Mucosa of rectum (tissue), 2 donors: ENCODE measurements at regions not wholly inside any gene's neighbourhood (a gene's known extent, or its start where the extent isn't known, plus 50 kb on each side); places are given as distances from the start of the nearest gene placed in this dataset.
A peak's percentile ranks its signal among the peaks of the same experiment; 100 is the strongest.

Experiments
- H3K27ac ChIP-seq, 2 donors: one replicate each; pipeline ENCODE4 v1.7.0; 2013; ENCODE audit warnings: inconsistent platforms in 2 of 2, low read depth in 2 of 2, low read length in 2 of 2
- H3K27me3 ChIP-seq, 2 donors: one replicate each; pipeline ENCODE4 v1.7.0; 2013; ENCODE audit warnings: low read length in 2 of 2; ENCODE audit not compliant: control insufficient read depth in 2 of 2, insufficient read depth in 2 of 2
- H3K36me3 ChIP-seq, 2 donors: one replicate each; pipeline ENCODE4 v1.7.0; 2013; ENCODE audit warnings: low read length in 2 of 2; ENCODE audit not compliant: control insufficient read depth in 2 of 2, insufficient read depth in 2 of 2
- H3K4me1 ChIP-seq, 2 donors: one replicate each; pipeline ENCODE4 v1.7.0; 2013; ENCODE audit warnings: low read length in 2 of 2, mild to moderate bottlenecking in 1 of 2; ENCODE audit not compliant: control insufficient read depth in 2 of 2, insufficient read depth in 2 of 2
- H3K4me3 ChIP-seq, 2 donors: one replicate each; pipeline ENCODE4 v1.7.0; 2013; ENCODE audit warnings: low read length in 2 of 2
- H3K9ac ChIP-seq, 2 donors: one replicate each; pipeline ENCODE4 v1.7.0; 2013; ENCODE audit warnings: low read length in 2 of 2, low read depth in 1 of 2, mild to moderate bottlenecking in 1 of 2
- H3K9me3 ChIP-seq, 2 donors: one replicate each; pipeline ENCODE4 v1.7.0; 2013; ENCODE audit warnings: low read length in 2 of 2; ENCODE audit not compliant: control insufficient read depth in 2 of 2
- donor health status: healthy.
- donor health status: Normal muscosa, but diverticular disease.

DNA sequence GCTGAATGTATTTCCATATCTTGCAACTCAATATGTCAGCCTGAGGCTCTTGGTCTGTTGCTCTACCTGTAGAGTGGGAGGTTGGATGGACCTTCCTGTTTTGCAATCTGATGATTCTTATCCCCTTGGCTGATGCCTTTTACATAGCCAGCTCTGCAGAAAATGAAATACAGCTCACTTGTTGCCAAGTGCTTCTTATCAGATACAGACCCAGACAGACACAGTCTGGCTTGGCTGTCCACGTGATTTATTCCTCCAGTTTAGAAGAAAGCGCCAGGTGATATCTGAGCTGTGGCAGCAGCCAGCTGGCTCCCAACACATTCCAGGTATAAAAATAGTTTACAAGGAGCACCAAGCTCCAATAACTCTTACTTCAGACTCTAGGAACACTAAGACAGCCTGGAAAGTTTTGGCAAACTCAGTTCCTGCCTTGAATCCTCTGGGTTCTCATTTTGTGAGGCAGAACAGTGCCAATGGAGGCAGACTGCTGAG lies 479.2 kb upstream of the USP24 start:
- Histone ChIP-seq H3K27ac (no peak overlapping the region), H3K4me1 (no peaks in the 10 kb centered on the region), H3K9me3 (no peaks in the 10 kb centered on the region), H3K36me3 (no peaks in the 10 kb centered on the region), H3K27me3 (no peaks in the 10 kb centered on the region), H3K9ac (no peak overlapping the region), H3K4me3 (no peak overlapping the region)

GRCh38 chr1:55692726-55693125 lies 477.6 kb upstream of the USP24 start:
- H3K4me1 ChIP-seq: no peaks in the 10 kb centered on the region
- no peaks in the 10 kb centered on the region for H3K36me3 ChIP-seq
- no peaks in the 10 kb centered on the region for H3K27me3 ChIP-seq
- no peak overlapping the region for H3K9ac ChIP-seq
- no peaks in the 10 kb centered on the region for H3K9me3 ChIP-seq
- no peak overlapping the region for H3K27ac ChIP-seq
- H3K4me3 ChIP-seq: no peak overlapping the region

DNA sequence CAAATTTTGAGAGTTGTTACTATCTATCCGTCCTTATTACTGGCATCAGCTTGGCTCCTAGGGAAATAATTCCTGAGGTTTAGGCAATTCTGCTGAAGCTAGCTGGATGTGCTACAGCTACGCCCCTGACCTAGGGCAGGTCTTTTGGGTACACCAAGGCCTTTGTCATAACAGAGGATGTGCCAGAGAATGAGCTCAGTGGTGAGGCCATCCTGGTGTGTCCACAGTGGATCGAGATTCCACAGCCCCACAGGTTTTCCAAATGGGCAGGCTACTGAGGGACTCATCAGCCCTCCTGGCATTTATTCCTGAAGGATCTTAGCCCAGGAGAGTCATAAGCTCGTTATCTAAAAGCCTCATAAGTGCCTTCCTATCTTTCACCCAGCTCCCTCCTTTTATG lies 475.2 kb upstream of the USP24 start:
- H3K36me3 ChIP-seq: no peaks in the 10 kb centered on the region
- H3K9me3 ChIP-seq: no peaks in the 10 kb centered on the region
- no peaks in the 10 kb centered on the region for H3K4me1 ChIP-seq
- H3K27me3 ChIP-seq: no peaks in the 10 kb centered on the region
- H3K27ac ChIP-seq: no peak overlapping the region
- no peak overlapping the region for H3K9ac ChIP-seq
- no peak overlapping the region for H3K4me3 ChIP-seq

DNA sequence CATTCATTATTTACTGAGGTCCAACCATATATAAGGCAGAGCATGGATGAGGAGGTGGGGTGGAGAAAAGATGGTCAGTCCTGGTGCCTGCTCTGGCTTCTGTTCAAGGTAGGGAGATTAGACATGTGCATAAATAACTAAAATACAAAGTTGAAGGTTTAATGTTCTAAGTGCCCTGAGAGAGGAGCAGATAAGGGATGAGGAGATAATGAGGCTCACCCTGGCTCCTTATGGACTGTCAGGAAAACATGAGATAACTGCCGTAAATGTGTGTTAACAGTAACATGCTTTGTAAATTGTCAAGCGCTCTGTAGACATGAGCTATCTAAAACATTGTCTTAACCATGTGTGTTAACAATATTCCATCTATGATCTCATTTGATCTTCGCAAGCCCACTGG lies 474.6 kb upstream of the USP24 start:
- Histone ChIP-seq H3K36me3 (no peaks in the 10 kb centered on the region), H3K27ac (no peak overlapping the region), H3K9me3 (no peaks in the 10 kb centered on the region), H3K4me3 (no peak overlapping the region), H3K27me3 (no peaks in the 10 kb centered on the region), H3K9ac (no peak overlapping the region), H3K4me1 (no peaks in the 10 kb centered on the region)

GRCh38 chr1:55685560-55685959 lies 470.4 kb upstream of the USP24 start:
- Histone ChIP-seq H3K27me3 (no peaks in the 10 kb centered on the region), H3K4me1 (no peaks in the 10 kb centered on the region), H3K27ac (no peak overlapping the region), H3K4me3 (no peak overlapping the region), H3K36me3 (no peaks in the 10 kb centered on the region), H3K9me3 (no peaks in the 10 kb centered on the region), H3K9ac (no peak overlapping the region)

DNA sequence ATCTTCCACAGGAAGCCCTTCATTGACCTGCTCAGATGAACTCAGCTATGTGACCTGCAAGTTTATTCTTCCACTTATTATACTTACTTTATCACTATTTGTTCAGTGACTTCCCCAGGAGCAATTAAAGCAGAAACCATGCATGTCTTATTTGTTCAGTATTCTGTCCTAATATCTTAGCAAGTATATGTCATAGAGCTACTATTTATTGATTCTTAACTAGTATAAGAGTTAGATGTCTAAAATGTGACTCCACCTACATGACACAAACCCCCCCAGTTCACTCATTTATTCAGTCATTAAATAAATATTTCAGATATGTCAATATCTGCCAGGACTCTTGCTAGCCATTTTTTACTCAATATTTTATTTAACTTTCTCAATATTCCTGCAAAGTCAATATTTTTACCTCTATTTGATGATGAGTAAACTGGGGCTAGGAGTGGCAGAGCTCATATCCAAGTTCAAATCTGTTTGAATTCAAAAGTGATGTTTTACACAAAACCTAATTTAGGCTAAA lies 469.0 kb upstream of the USP24 start:
- no peaks in the 10 kb centered on the region for H3K27me3 ChIP-seq

DNA sequence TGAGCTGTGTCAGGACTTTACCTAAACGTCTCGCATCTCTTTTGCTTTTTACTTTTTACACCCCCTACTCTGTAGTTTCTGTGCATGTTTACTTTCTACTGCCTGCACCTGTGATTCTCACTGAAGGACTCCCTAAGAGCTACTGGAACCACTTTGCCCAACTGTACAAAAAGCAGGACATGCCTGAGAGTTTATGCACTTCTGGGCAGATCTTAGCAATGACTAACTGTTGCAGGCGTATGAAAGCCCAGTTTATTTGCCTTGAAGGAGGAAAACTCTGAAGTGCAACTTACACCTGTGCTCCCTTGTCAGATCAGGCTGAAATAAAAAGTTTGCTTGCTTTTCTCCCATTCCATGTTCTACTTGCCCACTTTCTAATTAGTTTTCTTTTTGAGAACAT lies 467.0 kb upstream of the USP24 start:
- H3K9ac ChIP-seq: no peak overlapping the region
- H3K36me3 ChIP-seq: no peaks in the 10 kb centered on the region
- no peak overlapping the region for H3K4me3 ChIP-seq
- H3K9me3 ChIP-seq: no peaks in the 10 kb centered on the region
- H3K27ac ChIP-seq: no peak overlapping the region
- H3K27me3 ChIP-seq: no peaks in the 10 kb centered on the region
- no peaks in the 10 kb centered on the region for H3K4me1 ChIP-seq

More for the DNA sequence above, 469.0 kb upstream of the USP24 start:
- Histone ChIP-seq H3K4me1 (no peaks in the 10 kb centered on the region), H3K27ac (no peak overlapping the region), H3K36me3 (no peaks in the 10 kb centered on the region), H3K9ac (no peak overlapping the region), H3K9me3 (no peaks in the 10 kb centered on the region), H3K4me3 (no peak overlapping the region)

DNA sequence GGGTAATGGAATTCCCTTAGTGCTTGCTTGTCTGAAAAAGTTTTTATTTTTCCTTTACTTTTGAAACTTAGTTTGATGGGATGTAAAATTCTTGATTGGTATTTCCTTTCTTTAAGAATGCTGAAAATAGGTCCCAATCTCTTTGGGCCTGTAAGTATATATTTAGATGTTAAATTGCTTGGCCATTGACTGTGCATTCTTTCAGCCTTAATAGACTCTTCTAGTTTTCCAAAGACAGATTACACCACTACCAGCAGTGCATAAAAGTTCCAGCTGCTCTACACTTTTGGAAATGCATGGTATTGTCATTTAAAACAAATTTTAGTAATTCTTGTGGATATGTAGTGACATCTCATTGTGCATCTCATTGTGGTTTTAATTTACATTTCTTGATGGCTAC lies 464.8 kb upstream of the USP24 start:
- Histone ChIP-seq H3K36me3 (no peaks in the 10 kb centered on the region), H3K9ac (no peak overlapping the region), H3K27ac (no peak overlapping the region), H3K4me3 (no peak overlapping the region), H3K27me3 (no peaks in the 10 kb centered on the region), H3K4me1 (no peaks in the 10 kb centered on the region), H3K9me3 (no peaks in the 10 kb centered on the region)

GRCh38 chr1:55673416-55673815 lies 458.3 kb upstream of the USP24 start:
- Histone ChIP-seq H3K4me3 (no peak overlapping the region), H3K4me1 (no peaks in the 10 kb centered on the region), H3K9me3 (no peaks in the 10 kb centered on the region), H3K27ac (no peak overlapping the region), H3K9ac (no peak overlapping the region), H3K27me3 (no peaks in the 10 kb centered on the region), H3K36me3 (no peaks in the 10 kb centered on the region)

GRCh38 chr1:55670331-55671082 lies 455.3 kb upstream of the USP24 start:
- Histone ChIP-seq H3K27me3 (no peaks in the 10 kb centered on the region), H3K36me3 (no peaks in the 10 kb centered on the region), H3K27ac (peak overlapping the region in 1 of 2 donors; percentile 9), H3K9me3 (no peaks in the 10 kb centered on the region), H3K4me3 (no peak overlapping the region), H3K9ac (no peak overlapping the region), H3K4me1 (no peaks in the 10 kb centered on the region)
